ENCODE measurements at regions not wholly inside any gene's neighbourhood (a gene's known extent, or its start where the extent isn't known, plus 50 kb on each side); places are given as distances from the start of the nearest gene placed in this dataset.

GRCh38 chr3:6095006-6095405 is 765.9 kb upstream of the GRM7 start:
- ChIA-PET POLR2A (no interaction called here), CTCF (no interaction called here)
- H3K4me2 ChIP-seq = no peak overlapping the region
- no peak overlapping the region for H3K27ac ChIP-seq
- DNase-seq (ENCODE audit: low read depth in 1 of 2, low spot score in 1 of 2) (no peak), ATAC-seq (no peak), FAIRE-seq (no peak)
- WGBS (ENCODE audit: missing lambda C conversion rate) = 2% methylated on average over 1 of the region's 1 CpG
- no peak for TF ChIP-seq ZSCAN20 (CRISPR knock-in tag; IDR thresholded peaks at IDR 0.05)
- no peak for TF ChIP-seq USF2 (IDR thresholded peaks at IDR 0.05)
- TF ChIP-seq SREBF2 (IDR thresholded peaks at IDR 0.05) = no peak
- no peak for TF ChIP-seq ZNF302 (CRISPR knock-in tag; IDR thresholded peaks at IDR 0.05)
- TF ChIP-seq RCOR1 (IDR thresholded peaks at IDR 0.05; ENCODE audit: low read depth, low read length) = no peak
- TF ChIP-seq PBX3 (IDR thresholded peaks at IDR 0.05) = no peak
- TF ChIP-seq ATOH8 (CRISPR knock-in tag; IDR thresholded peaks at IDR 0.05; ENCODE audit: low read depth) = no peak
- no peak for TF ChIP-seq CHD2 (IDR thresholded peaks at IDR 0.05; ENCODE audit: low read length, partially characterized antibody)
- no peak for TF ChIP-seq JUN (IDR thresholded peaks at IDR 0.05)
- no peak for TF ChIP-seq CHD4 (IDR thresholded peaks at IDR 0.05; ENCODE audit: borderline replicate concordance)
- no peak for TF ChIP-seq CBX2 (IDR thresholded peaks at IDR 0.05; ENCODE audit: borderline replicate concordance, low read depth)
- TF ChIP-seq JUNB (IDR thresholded peaks at IDR 0.05) = no peak
- no peak for TF ChIP-seq NFE2L2 (conservative IDR thresholded peaks at IDR 0.05; ENCODE audit: low read length)
- TF ChIP-seq CTCF (IDR thresholded peaks at IDR 0.05) = no peak
- no peak for TF ChIP-seq E2F6 (IDR thresholded peaks at IDR 0.05; ENCODE audit: borderline replicate concordance, low read depth)
- no peak for TF ChIP-seq RNF2 (IDR thresholded peaks at IDR 0.05; ENCODE audit: borderline replicate concordance, low read depth)
- no peaks in the 10 kb centered on the region for H3K9me3 ChIP-seq
- no peaks in the 10 kb centered on the region for H3K4me1 ChIP-seq
- no peak overlapping the region for H3K4me3 ChIP-seq

- H3K4me1 ChIP-seq = no peaks in the 10 kb centered on the region
- TF ChIP-seq EP300 (IDR thresholded peaks at IDR 0.05) (no peak), RNF2 (IDR thresholded peaks at IDR 0.05; ENCODE audit: borderline replicate concordance, low read depth) (no peak), JUNB (IDR thresholded peaks at IDR 0.05) (no peak), BHLHE40 (IDR thresholded peaks at IDR 0.05; ENCODE audit: low read depth, low read length) (no peak), FOSB (CRISPR knock-in tag; IDR thresholded peaks at IDR 0.05) (no peak), NR3C1 (IDR thresholded peaks at IDR 0.05) (no peak)
- 0% methylated on average over 2 of the region's 2 CpGs for WGBS (ENCODE audit: missing lambda C conversion rate)
- H3K27ac ChIP-seq = no peak overlapping the region
- no peak for FAIRE-seq
- H3K4me2 ChIP-seq = no peak overlapping the region
- no peak overlapping the region for H3K4me3 ChIP-seq
- ChIA-PET POLR2A (no interaction called here), CTCF (interaction anchor here (0.7 kb wide), 1 partner anchor 16 kb away, joined by 3 read pairs; no protein-coding TSS in a partner anchor)
- ATAC-seq = no peak
- no peak for DNase-seq (ENCODE audit: low read depth in 1 of 2, low spot score in 1 of 2)
- no peaks in the 10 kb centered on the region for H3K9me3 ChIP-seq
Measured at GRCh38 chr3:6097021-6097420, 763.9 kb upstream of the GRM7 start.

GRCh38 chr3:6097556-6097955 is 763.4 kb upstream of the GRM7 start:
- no peak for ATAC-seq
- ChIA-PET POLR2A (no interaction called here), CTCF (no interaction called here)
- Histone ChIP-seq H3K4me2 (no peak overlapping the region), H3K4me1 (no peaks in the 10 kb centered on the region), H3K9me3 (no peaks in the 10 kb centered on the region), H3K27ac (no peak overlapping the region), H3K4me3 (no peak overlapping the region)
- TF ChIP-seq RCOR1 (IDR thresholded peaks at IDR 0.05; ENCODE audit: low read depth, low read length) = no peak
- TF ChIP-seq SMC3 (IDR thresholded peaks at IDR 0.05) = no peak
- DNase-seq (ENCODE audit: low read depth in 1 of 2, low spot score in 1 of 2) = no peak
- no peak for FAIRE-seq
- 1% methylated on average over 2 of the region's 2 CpGs for WGBS (ENCODE audit: missing lambda C conversion rate)

All from A549 (cell line).